ENCODE measurements at regions not wholly inside any gene's neighbourhood (a gene's known extent, or its start where the extent isn't known, plus 50 kb on each side); places are given as distances from the start of the nearest gene placed in this dataset.

DNA sequence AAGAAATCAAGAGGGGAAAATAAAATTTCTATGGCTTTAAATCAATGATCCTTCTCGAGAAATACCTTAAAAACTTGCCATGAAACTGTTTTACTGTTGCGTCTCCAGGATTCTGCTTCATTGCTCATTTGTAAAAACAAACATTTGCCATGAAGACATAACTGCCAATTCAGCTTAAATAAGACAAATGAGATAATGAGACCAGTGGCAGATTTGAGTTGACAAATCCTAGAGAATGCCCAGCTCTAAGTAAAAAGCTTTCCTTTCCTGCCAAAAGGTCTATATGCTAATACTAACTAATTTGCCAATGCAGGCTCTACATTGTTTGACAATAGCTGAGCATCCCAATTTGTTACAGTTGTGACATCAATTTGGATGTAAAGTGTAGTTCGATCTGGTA, 400.5 kb upstream of the PCDH9 start:
- TF ChIP-seq CEBPB (IDR thresholded peaks at IDR 0.05) (no peak), YY1 (IDR thresholded peaks at IDR 0.05; ENCODE audit: low read depth) (no peak), EP300 (IDR thresholded peaks at IDR 0.05; ENCODE audit: borderline replicate concordance) (no peak), TCF12 (IDR thresholded peaks at IDR 0.05; ENCODE audit: low read depth) (no peak), NFIC (IDR thresholded peaks at IDR 0.05) (no peak), RAD21 (IDR thresholded peaks at IDR 0.05; ENCODE audit: low read depth) (no peak), EGR1 (IDR thresholded peaks at IDR 0.05) (no peak), TEAD4 (IDR thresholded peaks at IDR 0.05) (no peak)
- TF ChIP-seq, protein P1, sequence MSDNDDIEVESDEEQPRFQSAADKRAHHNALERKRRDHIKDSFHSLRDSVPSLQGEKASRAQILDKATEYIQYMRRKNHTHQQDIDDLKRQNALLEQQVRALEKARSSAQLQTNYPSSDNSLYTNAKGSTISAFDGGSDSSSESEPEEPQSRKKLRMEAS (IDR thresholded peaks at IDR 0.05) = no peak
- TF ChIP-seq, protein P2, sequence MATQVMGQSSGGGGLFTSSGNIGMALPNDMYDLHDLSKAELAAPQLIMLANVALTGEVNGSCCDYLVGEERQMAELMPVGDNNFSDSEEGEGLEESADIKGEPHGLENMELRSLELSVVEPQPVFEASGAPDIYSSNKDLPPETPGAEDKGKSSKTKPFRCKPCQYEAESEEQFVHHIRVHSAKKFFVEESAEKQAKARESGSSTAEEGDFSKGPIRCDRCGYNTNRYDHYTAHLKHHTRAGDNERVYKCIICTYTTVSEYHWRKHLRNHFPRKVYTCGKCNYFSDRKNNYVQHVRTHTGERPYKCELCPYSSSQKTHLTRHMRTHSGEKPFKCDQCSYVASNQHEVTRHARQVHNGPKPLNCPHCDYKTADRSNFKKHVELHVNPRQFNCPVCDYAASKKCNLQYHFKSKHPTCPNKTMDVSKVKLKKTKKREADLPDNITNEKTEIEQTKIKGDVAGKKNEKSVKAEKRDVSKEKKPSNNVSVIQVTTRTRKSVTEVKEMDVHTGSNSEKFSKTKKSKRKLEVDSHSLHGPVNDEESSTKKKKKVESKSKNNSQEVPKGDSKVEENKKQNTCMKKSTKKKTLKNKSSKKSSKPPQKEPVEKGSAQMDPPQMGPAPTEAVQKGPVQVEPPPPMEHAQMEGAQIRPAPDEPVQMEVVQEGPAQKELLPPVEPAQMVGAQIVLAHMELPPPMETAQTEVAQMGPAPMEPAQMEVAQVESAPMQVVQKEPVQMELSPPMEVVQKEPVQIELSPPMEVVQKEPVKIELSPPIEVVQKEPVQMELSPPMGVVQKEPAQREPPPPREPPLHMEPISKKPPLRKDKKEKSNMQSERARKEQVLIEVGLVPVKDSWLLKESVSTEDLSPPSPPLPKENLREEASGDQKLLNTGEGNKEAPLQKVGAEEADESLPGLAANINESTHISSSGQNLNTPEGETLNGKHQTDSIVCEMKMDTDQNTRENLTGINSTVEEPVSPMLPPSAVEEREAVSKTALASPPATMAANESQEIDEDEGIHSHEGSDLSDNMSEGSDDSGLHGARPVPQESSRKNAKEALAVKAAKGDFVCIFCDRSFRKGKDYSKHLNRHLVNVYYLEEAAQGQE (IDR thresholded peaks at IDR 0.05; ENCODE audit: low read depth) = no peak
- TF ChIP-seq, protein P3, sequence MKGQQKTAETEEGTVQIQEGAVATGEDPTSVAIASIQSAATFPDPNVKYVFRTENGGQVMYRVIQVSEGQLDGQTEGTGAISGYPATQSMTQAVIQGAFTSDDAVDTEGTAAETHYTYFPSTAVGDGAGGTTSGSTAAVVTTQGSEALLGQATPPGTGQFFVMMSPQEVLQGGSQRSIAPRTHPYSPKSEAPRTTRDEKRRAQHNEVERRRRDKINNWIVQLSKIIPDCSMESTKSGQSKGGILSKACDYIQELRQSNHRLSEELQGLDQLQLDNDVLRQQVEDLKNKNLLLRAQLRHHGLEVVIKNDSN (IDR thresholded peaks at IDR 0.05) = no peak
